HG02571 (cell line): ENCODE measurements at regions not wholly inside any gene's neighbourhood (a gene's known extent, or its start where the extent isn't known, plus 50 kb on each side); places are given as distances from the start of the nearest gene placed in this dataset.

Experiments
- ATAC-seq: cut with Tn5 transposase; IDR thresholded peaks from one replicate; pipeline ENCODE4 v1.9.1; 2021; ENCODE audit warnings: mild to moderate bottlenecking, moderate library complexity; ENCODE audit not compliant: unreplicated experiment

DNA sequence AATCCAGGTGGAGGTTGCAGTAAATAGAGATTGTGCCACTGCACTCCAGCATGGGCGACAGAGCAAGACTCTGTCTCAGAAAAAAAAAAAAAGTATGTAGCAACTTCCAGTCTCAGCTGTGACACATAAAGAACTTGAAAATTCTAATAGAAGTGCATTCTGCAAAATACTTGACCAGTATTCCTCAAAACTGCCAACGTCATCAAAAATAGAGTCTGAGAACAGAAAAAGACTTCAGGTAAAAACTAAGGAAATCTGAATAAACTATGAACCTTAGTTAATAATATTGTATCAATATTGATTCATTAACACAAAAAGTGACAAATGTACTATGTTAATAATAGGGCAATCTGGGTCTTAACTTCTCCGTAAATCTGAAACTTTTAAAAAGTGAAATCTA is 76.7 kb upstream of the WDR75 start:
- ATAC-seq, result no peak

GRCh38 chr2:189366349-189366748 is 74.9 kb upstream of the WDR75 start:
- ATAC-seq, result no peak

DNA sequence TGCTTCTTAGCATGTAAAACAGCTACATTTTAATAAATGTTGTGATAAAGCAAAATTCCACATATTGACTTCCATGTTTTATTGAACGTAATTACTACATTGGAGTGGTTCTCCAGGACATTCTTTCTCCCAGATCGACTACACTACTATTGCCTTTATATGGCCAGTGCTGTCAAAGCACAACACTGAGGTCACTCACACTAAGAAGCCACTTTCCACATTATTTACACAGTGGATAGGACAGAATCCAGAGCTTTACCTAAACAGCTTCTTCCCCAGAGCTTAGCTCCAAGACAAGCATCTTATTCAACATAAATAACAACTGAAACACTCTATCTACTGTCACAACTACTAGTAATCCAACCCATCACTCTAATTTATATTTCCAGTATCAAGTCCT is 73.9 kb upstream of the WDR75 start:
- no peak for ATAC-seq

GRCh38 chr2:189369566-189369965 is 71.7 kb upstream of the WDR75 start:
- no peak for ATAC-seq

DNA sequence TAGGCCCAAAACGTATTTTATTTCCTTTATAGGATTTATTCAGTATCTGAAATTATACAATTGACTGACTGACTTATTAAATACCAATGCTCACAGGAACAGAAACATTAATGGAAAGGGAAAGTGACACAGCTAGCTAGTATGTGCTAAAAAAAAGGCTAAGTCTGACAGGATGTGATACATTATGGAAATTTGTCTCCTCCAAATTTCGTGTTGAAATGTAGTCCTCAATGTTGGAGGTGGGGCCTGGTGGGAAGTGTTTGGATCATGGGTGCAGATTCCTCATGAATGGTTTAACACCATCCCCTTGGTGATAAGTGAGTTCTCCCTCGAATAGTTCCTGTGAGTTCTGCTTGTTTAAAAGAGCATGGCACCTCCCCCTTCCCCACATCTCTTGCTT is 70.6 kb upstream of the WDR75 start:
- no peak for ATAC-seq

GRCh38 chr2:189372688-189373257 is 68.5 kb upstream of the WDR75 start:
- ATAC-seq, result no peak

DNA sequence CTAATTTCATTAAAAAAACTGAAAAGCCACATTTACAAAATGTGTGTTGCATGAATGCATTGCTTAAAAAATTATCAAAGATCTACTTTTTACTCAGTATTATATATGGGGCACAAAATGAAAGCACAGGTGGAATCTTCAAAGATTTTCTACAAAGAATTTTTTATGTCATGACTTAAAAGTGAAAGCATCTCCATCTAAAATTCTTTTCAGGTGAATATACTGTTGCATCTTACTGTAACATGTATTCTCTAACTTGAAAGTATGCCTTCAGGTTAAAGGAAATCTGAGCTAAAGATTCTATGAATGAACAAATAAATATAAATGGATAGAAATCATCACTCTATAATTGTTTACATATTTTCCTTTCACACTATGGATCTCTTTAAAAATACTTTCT is 66.8 kb upstream of the WDR75 start:
- no peak for ATAC-seq

- ATAC-seq, result no peak
These were observed 65.4 kb upstream of the WDR75 start for GRCh38 chr2:189375842-189376241.

- no peak for ATAC-seq
These were observed 62.0 kb upstream of the WDR75 start for GRCh38 chr2:189379287-189379630.

DNA sequence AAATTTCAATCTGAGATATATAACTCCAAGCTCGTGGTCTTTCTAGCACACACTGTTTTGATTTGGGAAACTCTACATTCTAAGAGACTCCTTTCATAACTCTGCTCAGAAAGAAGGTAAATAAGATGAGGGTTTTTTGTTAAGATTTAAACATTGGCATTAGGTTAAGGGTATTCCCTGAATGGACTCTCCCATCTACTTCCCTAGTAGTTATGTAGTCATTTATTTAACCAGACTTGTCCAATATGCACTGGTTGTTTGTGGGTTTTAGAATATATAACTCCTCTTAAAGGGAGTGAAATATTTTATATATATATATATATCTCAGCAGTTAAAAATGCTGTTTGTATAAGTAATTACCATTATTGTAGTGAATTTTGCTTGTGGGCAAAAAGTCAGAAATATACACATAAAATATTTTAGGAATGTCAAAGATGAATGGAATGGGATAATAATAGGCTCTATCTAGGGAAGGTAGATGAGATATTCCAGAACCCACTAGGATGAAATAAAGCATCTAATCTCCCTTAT is 61.5 kb upstream of the WDR75 start:
- ATAC-seq, result no peak

- ATAC-seq, result no peak
These were observed 58.6 kb upstream of the WDR75 start for GRCh38 chr2:189382668-189383067.

DNA sequence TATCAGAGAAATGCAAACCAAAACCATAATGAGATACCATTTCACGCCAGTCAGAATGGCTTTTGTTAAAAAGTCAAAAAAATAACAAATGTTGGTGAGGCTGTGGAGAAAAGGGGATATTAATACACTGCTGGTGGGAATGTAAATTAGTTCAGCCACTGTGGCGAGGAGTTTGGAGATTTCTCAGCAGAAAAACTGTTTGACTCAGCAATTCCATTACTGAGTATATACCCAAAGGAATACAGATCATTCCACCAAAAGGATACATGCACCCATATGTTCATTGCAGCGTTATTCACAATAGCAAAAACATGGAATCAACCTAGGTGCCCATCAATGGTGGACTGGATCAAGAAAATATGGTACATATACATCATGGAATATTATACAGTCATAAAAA is 54.5 kb upstream of the WDR75 start:
- ATAC-seq, result no peak

DNA sequence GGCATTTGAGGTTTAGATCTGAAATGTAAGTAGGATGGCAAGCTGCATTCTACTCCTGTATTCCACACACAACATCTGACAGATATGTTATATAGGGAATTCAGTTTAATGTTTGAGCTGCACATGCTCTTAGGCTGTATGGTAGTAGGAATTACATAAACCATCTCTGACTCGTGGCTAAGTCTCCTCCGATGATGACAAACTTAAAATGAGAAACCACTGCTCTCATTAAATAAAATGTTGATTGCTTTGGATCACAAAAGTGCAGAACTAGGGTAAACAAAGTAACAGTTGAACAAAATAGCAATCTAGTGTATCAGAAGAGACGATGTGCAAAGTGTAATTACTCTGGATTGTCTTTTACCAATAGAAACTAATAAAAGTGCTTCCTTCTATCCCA is 50.1 kb upstream of the WDR75 start:
- ATAC-seq, result no peak
